ENCODE measurements at regions not wholly inside any gene's neighbourhood (a gene's known extent, or its start where the extent isn't known, plus 50 kb on each side); places are given as distances from the start of the nearest gene placed in this dataset.

- no peak for TF ChIP-seq CTCF (IDR thresholded peaks at IDR 0.05)
- no peak overlapping the region for H3K4me3 ChIP-seq (ENCODE audit: low read depth, low read length)
- no peaks in the 10 kb centered on the region for H3K27me3 ChIP-seq (ENCODE audit: control insufficient read depth, insufficient read depth, low read length)
- H3K27ac ChIP-seq: no peak overlapping the region
- no peaks in the 10 kb centered on the region for H3K79me2 ChIP-seq
- H3K4me1 ChIP-seq: peaks cover 7% of the 10 kb centered on the region
- no peaks in the 10 kb centered on the region for H3K9me3 ChIP-seq (ENCODE audit: control insufficient read depth, low read length)
- no peak overlapping the region for H3K4me2 ChIP-seq (ENCODE audit: low read length)
- no peak overlapping the region for H3K9ac ChIP-seq
- no peak overlapping the region for H2AFZ ChIP-seq
- no peaks in the 10 kb centered on the region for H3K36me3 ChIP-seq (ENCODE audit: control insufficient read depth, insufficient read depth, low read length)
Measured at GRCh38 chr4:14894392-14895292, 107.6 kb upstream of the CPEB2 start.

GRCh38 chr4:14896656-14897175 is 105.6 kb upstream of the CPEB2 start:
- H3K9me3 ChIP-seq (ENCODE audit: control insufficient read depth, low read length): no peaks in the 10 kb centered on the region
- no peak for TF ChIP-seq CTCF (IDR thresholded peaks at IDR 0.05)
- H3K27ac ChIP-seq: no peak overlapping the region
- H3K27me3 ChIP-seq (ENCODE audit: control insufficient read depth, insufficient read depth, low read length): no peaks in the 10 kb centered on the region
- no peak overlapping the region for H3K4me2 ChIP-seq (ENCODE audit: low read length)
- H3K79me2 ChIP-seq: no peaks in the 10 kb centered on the region
- H2AFZ ChIP-seq: no peak overlapping the region
- peaks cover 7% of the 10 kb centered on the region for H3K4me1 ChIP-seq
- no peak overlapping the region for H3K9ac ChIP-seq
- no peaks in the 10 kb centered on the region for H3K36me3 ChIP-seq (ENCODE audit: control insufficient read depth, insufficient read depth, low read length)
- no peak overlapping the region for H3K4me3 ChIP-seq (ENCODE audit: low read depth, low read length)

GRCh38 chr4:14897217-14897616 is 105.1 kb upstream of the CPEB2 start:
- Histone ChIP-seq H3K9ac (no peak overlapping the region), H3K27ac (no peak overlapping the region), H3K4me1 (peaks cover 7% of the 10 kb centered on the region), H3K79me2 (no peaks in the 10 kb centered on the region), H3K36me3 (ENCODE audit: control insufficient read depth, insufficient read depth, low read length) (no peaks in the 10 kb centered on the region), H3K9me3 (ENCODE audit: control insufficient read depth, low read length) (no peaks in the 10 kb centered on the region), H3K27me3 (ENCODE audit: control insufficient read depth, insufficient read depth, low read length) (no peaks in the 10 kb centered on the region), H3K4me2 (ENCODE audit: low read length) (no peak overlapping the region), H3K4me3 (ENCODE audit: low read depth, low read length) (no peak overlapping the region), H2AFZ (no peak overlapping the region)
- no peak for TF ChIP-seq CTCF (IDR thresholded peaks at IDR 0.05)

- Histone ChIP-seq H3K9ac (no peak overlapping the region), H3K36me3 (ENCODE audit: control insufficient read depth, insufficient read depth, low read length) (no peaks in the 10 kb centered on the region), H3K79me2 (no peaks in the 10 kb centered on the region), H3K9me3 (ENCODE audit: control insufficient read depth, low read length) (no peaks in the 10 kb centered on the region), H3K27ac (no peak overlapping the region), H3K4me2 (ENCODE audit: low read length) (no peak overlapping the region), H2AFZ (no peak overlapping the region), H3K27me3 (ENCODE audit: control insufficient read depth, insufficient read depth, low read length) (no peaks in the 10 kb centered on the region), H3K4me1 (peaks cover 7% of the 10 kb centered on the region), H3K4me3 (ENCODE audit: low read depth, low read length) (no peak overlapping the region)
- no peak for TF ChIP-seq CTCF (IDR thresholded peaks at IDR 0.05)
Measured at GRCh38 chr4:14898989-14899388, 103.3 kb upstream of the CPEB2 start.
